IMR-90 (cell line): ENCODE measurements at regions not wholly inside any gene's neighbourhood (a gene's known extent, or its start where the extent isn't known, plus 50 kb on each side); places are given as distances from the start of the nearest gene placed in this dataset.

Experiments used
- ATAC-seq: fragments of 200-7000 bp; cut with Tn5 transposase; 2 replicates; pipeline ENCODE4 v1.9.1; 2020; ENCODE audit warnings: low read depth, mild to moderate bottlenecking, moderate library complexity
- BruUV-seq: library from RNA; stranded (reverse); fragments of 400-500 nt; replicated peaks from 2 replicates; lab custom pipeline; 2021; lab: Mats Ljungman, UMichigan
- CTCF ChIA-PET: fragments of 300-600 bp; formaldehyde crosslinking; extraction: SDS; loops from one replicate; lab custom pipeline; 2021; ENCODE audit warnings: antibody characterized with exemption; lab: Yijun Ruan, JAX
- POLR2A ChIA-PET: fragments of 300-600 bp; sonication (Branson Sonifier 250); formaldehyde crosslinking; loops from one replicate; lab custom pipeline; 2022; ENCODE audit warnings: antibody characterized with exemption; ENCODE audit not compliant: unreplicated experiment; lab: Charles Lee
- DNase-seq: peaks from one replicate; pipeline ENCODE4 v3.0.0; 2013
- H2AFZ ChIP-seq: replicated peaks from 2 replicates; pipeline ENCODE3; 2013; ENCODE audit warnings: low read length, mild to moderate bottlenecking; ENCODE audit not compliant: poor library complexity
- H2AK5ac ChIP-seq: 2 replicates; pipeline ENCODE4 v1.6.1; 2013; ENCODE audit warnings: low read depth, low read length, inconsistent platforms
- H2AK9ac ChIP-seq: replicated peaks from 2 replicates; pipeline ENCODE3; 2013; ENCODE audit warnings: mild to moderate bottlenecking, low read depth, low read length, moderate library complexity; ENCODE audit not compliant: poor library complexity
- H2BK120ac ChIP-seq: 2 replicates; pipeline ENCODE4 v1.6.1; 2013; ENCODE audit warnings: low read depth, low read length, inconsistent platforms
- H2BK15ac ChIP-seq: 3 replicates; pipeline ENCODE4 v1.6.1; 2013; ENCODE audit warnings: low read depth, low read length, inconsistent platforms
- H2BK20ac ChIP-seq: 2 replicates; pipeline ENCODE4 v1.6.1; 2013; ENCODE audit warnings: low read depth, mild to moderate bottlenecking, inconsistent platforms, low read length, moderate library complexity
- H2BK5ac ChIP-seq: 2 replicates; pipeline ENCODE4 v1.6.1; 2013; ENCODE audit warnings: mild to moderate bottlenecking, low read depth, low read length, inconsistent platforms; ENCODE audit not compliant: poor library complexity, severe bottlenecking
- H3K14ac ChIP-seq: replicated peaks from 2 replicates; pipeline ENCODE4 v1.6.1; 2013; ENCODE audit warnings: low read depth, low read length, inconsistent platforms
- H3K18ac ChIP-seq: 2 replicates; pipeline ENCODE4 v1.6.1; 2013; ENCODE audit warnings: low read depth, low read length, control low read depth
- H3K23ac ChIP-seq: 2 replicates; pipeline ENCODE4 v1.6.1; 2013; ENCODE audit warnings: low read depth, low read length, inconsistent platforms
- H3K27ac ChIP-seq: 2 replicates; pipeline ENCODE4 v1.5.1; 2013; ENCODE audit warnings: mild to moderate bottlenecking, control low read depth, low read length; ENCODE audit not compliant: insufficient read depth
- H3K27me3 ChIP-seq: 2 replicates; pipeline ENCODE4 v1.6.1; 2013; ENCODE audit warnings: low read length; ENCODE audit not compliant: control insufficient read depth, insufficient read depth
- H3K36me3 ChIP-seq: 2 replicates; pipeline ENCODE4 v1.6.1; 2013; ENCODE audit warnings: low read length, mixed read lengths; ENCODE audit not compliant: control insufficient read depth, insufficient read depth
- H3K4ac ChIP-seq: 2 replicates; pipeline ENCODE4 v1.6.1; 2013; ENCODE audit warnings: low read depth, low read length, inconsistent platforms
- H3K4me1 ChIP-seq: 2 replicates; pipeline ENCODE4 v1.6.1; 2013; ENCODE audit warnings: low read length, mixed read lengths; ENCODE audit not compliant: control insufficient read depth, insufficient read depth
- H3K4me2 ChIP-seq: 2 replicates; pipeline ENCODE4 v1.6.1; 2013; ENCODE audit warnings: low read depth, mild to moderate bottlenecking, control low read depth, low read length, moderate library complexity
- H3K4me3 ChIP-seq: 2 replicates; pipeline ENCODE4 v1.5.1; 2013; ENCODE audit warnings: low read depth, mild to moderate bottlenecking, control low read depth, low read length, moderate library complexity; ENCODE audit not compliant: insufficient read depth
- H3K56ac ChIP-seq: 2 replicates; pipeline ENCODE4 v1.6.1; 2013; ENCODE audit warnings: low read length, inconsistent platforms; ENCODE audit not compliant: insufficient read depth; ENCODE audit errors: extremely low read depth
- H3K79me1 ChIP-seq, 2 experiments: 2 replicates each; pipeline ENCODE4 v1.6.1; 2013; ENCODE audit warnings: low read length in 2 of 2, inconsistent platforms in 1 of 2, low read depth in 1 of 2
- H3K9ac ChIP-seq: 2 replicates; pipeline ENCODE4 v1.6.1; 2013; ENCODE audit warnings: low read depth, low read length, control low read depth
- H3K9me1 ChIP-seq: 2 replicates; pipeline ENCODE4 v1.6.1; 2013; ENCODE audit warnings: low read length, inconsistent platforms; ENCODE audit not compliant: insufficient read depth
- H3K9me3 ChIP-seq: 2 replicates; pipeline ENCODE4 v1.6.1; 2013; ENCODE audit warnings: low read length; ENCODE audit not compliant: control insufficient read depth, insufficient read depth
- H4K20me1 ChIP-seq: 2 replicates; pipeline ENCODE4 v1.6.1; 2013; ENCODE audit warnings: low read length, inconsistent platforms; ENCODE audit not compliant: insufficient read depth
- H4K5ac ChIP-seq: 2 replicates; pipeline ENCODE4 v1.6.1; 2013; ENCODE audit warnings: mild to moderate bottlenecking, low read depth, low read length, control low read depth
- H4K8ac ChIP-seq, 2 experiments: 2 replicates each; pipeline ENCODE4 v1.6.1; 2013; ENCODE audit warnings: low read depth in 2 of 2, low read length in 2 of 2, control low read depth in 1 of 2, inconsistent platforms in 1 of 2
- H4K91ac ChIP-seq: 2 replicates; pipeline ENCODE4 v1.6.1; 2013; ENCODE audit warnings: low read depth, low read length, inconsistent platforms; ENCODE audit not compliant: insufficient read depth
- MXI1 ChIP-seq: IDR thresholded peaks from 2 replicates; pipeline ENCODE4 v1.6.1; 2012; ENCODE audit warnings: low read depth, mild to moderate bottlenecking, low read length, moderate library complexity, borderline replicate concordance
- WGBS, 2 experiments: methylation state at CpG; one replicate each; pipeline versions ENCODE4 v1.1.5 to v1.1.7; 2013; ENCODE audit warnings: missing lambda C conversion rate in 2 of 2; ENCODE audit not compliant: insufficient read length in 1 of 2; ENCODE audit errors: extremely low coverage in 2 of 2; 5-methylcytosine and 5-hydroxymethylcytosine counted together
- dilution Hi-C: fragments of 300-500 bp; cut with HindIII; formaldehyde crosslinking; loops from one replicate; pipeline ENCODE4 v1.14.3; 2018; ENCODE audit warnings: low sequenced_read_pairs; ENCODE audit not compliant: unreplicated experiment
- in situ Hi-C: fragments of 300-500 bp; cut with MboI; formaldehyde crosslinking; loops from 3 replicates; pipeline ENCODE4 v1.14.3; 2019; ENCODE audit warnings: low sequenced_read_pairs, inconsistent platforms, mixed read lengths
- intact Hi-C: fragments of 100-400 bp; cut with micrococcal nuclease; formaldehyde crosslinking; loops from 2 replicates; pipeline ENCODE4 v1.10.0; 2022
- TF ChIP-seq, protein P1 (sequence below): fragments of 150-350 bp; IDR thresholded peaks from 2 replicates; pipeline ENCODE4 v1.6.1; 2017; ENCODE audit warnings: mild to moderate bottlenecking, antibody characterized with exemption, low read length, low read depth

DNA sequence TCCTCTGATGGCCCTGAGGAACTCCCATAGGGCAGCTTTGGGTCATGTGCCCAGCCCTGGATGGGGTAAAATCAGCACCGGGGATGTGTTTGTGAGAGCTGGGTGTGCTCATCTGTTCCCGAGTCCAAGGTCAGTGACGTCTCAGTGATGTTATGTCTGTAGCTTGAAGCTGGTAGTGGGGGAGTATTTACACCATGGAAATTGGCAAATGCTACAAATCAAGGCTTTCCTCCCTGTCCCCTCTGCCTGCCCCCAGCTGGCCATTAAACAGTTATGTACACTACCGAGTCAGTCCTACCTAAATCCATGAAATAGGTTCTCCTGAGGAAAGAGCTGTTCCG, 117.8 kb upstream of the SLC25A33 start:
- Histone ChIP-seq H4K8ac (no peak overlapping the region), H3K56ac (no peak overlapping the region), H2BK120ac (no peak overlapping the region), H3K4ac (no peak overlapping the region), H2AFZ (no peak overlapping the region), H3K18ac (no peak overlapping the region), H3K4me3 (no peak overlapping the region), H2BK5ac (no peak overlapping the region), H3K9ac (no peak overlapping the region), H4K5ac (no peak overlapping the region), H2BK20ac (no peak overlapping the region), H4K20me1 (no peaks in the 10 kb centered on the region), H3K9me1 (peaks cover 6% of the 10 kb centered on the region; the same call in 1 of the 2 replicates), H3K4me2 (no peak overlapping the region), H3K14ac (no peak overlapping the region), H3K4me1 (no peaks in the 10 kb centered on the region), H3K36me3 (no peaks in the 10 kb centered on the region), H3K79me1 (no peaks in the 10 kb centered on the region), H3K23ac (no peak overlapping the region), H3K27ac (no peak overlapping the region), H3K27me3 (peaks cover 8% of the 10 kb centered on the region), H2BK15ac (no peak overlapping the region), H2AK5ac (no peak overlapping the region), H4K91ac (no peak overlapping the region), H2AK9ac (no peak overlapping the region), H3K9me3 (peaks cover 3% of the 10 kb centered on the region; the same call in 1 of the 2 replicates)
- ATAC-seq (no peak), DNase-seq (no peak)
- no TSS peak for BruUV-seq
- dilution Hi-C loops, result no loop called here
- ChIA-PET CTCF (no interaction called here), POLR2A (no interaction called here)
- in situ Hi-C loops, result no loop called here
- intact Hi-C loops, result no loop called here
- TF ChIP-seq MXI1, result no peak
- TF ChIP-seq, protein P1, sequence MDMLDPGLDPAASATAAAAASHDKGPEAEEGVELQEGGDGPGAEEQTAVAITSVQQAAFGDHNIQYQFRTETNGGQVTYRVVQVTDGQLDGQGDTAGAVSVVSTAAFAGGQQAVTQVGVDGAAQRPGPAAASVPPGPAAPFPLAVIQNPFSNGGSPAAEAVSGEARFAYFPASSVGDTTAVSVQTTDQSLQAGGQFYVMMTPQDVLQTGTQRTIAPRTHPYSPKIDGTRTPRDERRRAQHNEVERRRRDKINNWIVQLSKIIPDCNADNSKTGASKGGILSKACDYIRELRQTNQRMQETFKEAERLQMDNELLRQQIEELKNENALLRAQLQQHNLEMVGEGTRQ, result peak; percentile 29; the same call in 1 of the 2 replicates
- 71% methylated on average over 4 of the region's 5 CpGs; no CpG with 5 or more reads in 1 of the 2 experiments for WGBS, 2 experiments
